GM23338 (cell line): ENCODE measurements at regions not wholly inside any gene's neighbourhood (a gene's known extent, or its start where the extent isn't known, plus 50 kb on each side); places are given as distances from the start of the nearest gene placed in this dataset.

Experiments
- EZH2phosphoT487 ChIP-seq: fragments of 200-600 bp; sonication (generic); IDR thresholded peaks from one replicate; pipeline ENCODE4 v1.8.1; 2018; ENCODE audit warnings: antibody characterized with exemption; ENCODE audit not compliant: unreplicated experiment
- TF ChIP-seq, protein P1 (sequence below): IDR thresholded peaks from one replicate; pipeline ENCODE4 v1.6.1; 2018; ENCODE audit warnings: antibody characterized with exemption; ENCODE audit not compliant: unreplicated experiment

DNA sequence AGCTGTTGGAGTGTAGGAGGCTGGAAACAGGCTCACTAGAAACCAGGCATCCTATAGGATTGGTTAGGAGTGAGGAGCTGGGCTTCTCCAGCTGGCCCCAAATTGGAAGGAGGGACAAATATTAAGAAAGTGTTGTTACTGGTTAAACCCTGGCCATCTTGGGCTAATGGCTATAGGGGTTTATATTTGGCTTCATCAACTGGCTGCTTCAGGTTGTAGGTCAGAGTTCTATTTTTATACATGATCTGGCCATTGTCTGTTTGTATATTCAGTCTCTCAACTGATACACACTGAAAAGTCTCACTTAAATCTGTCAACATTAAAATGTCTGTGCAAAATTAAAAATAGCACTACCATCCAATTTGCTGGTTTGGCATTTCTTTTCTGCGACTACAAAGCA is 70.2 kb upstream of the ARRDC4 start:
- TF ChIP-seq, protein P1, sequence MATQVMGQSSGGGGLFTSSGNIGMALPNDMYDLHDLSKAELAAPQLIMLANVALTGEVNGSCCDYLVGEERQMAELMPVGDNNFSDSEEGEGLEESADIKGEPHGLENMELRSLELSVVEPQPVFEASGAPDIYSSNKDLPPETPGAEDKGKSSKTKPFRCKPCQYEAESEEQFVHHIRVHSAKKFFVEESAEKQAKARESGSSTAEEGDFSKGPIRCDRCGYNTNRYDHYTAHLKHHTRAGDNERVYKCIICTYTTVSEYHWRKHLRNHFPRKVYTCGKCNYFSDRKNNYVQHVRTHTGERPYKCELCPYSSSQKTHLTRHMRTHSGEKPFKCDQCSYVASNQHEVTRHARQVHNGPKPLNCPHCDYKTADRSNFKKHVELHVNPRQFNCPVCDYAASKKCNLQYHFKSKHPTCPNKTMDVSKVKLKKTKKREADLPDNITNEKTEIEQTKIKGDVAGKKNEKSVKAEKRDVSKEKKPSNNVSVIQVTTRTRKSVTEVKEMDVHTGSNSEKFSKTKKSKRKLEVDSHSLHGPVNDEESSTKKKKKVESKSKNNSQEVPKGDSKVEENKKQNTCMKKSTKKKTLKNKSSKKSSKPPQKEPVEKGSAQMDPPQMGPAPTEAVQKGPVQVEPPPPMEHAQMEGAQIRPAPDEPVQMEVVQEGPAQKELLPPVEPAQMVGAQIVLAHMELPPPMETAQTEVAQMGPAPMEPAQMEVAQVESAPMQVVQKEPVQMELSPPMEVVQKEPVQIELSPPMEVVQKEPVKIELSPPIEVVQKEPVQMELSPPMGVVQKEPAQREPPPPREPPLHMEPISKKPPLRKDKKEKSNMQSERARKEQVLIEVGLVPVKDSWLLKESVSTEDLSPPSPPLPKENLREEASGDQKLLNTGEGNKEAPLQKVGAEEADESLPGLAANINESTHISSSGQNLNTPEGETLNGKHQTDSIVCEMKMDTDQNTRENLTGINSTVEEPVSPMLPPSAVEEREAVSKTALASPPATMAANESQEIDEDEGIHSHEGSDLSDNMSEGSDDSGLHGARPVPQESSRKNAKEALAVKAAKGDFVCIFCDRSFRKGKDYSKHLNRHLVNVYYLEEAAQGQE = no peak
- no peak for TF ChIP-seq EZH2phosphoT487
